Renal cortical epithelial cell (primary cell): ENCODE measurements at regions not wholly inside any gene's neighbourhood (a gene's known extent, or its start where the extent isn't known, plus 50 kb on each side); places are given as distances from the start of the nearest gene placed in this dataset.

ENCODE experiments used
- DNase-seq: peaks from one replicate; pipeline ENCODE4 v3.0.0-alpha.2; 2011; ENCODE audit warnings: low read depth

DNA sequence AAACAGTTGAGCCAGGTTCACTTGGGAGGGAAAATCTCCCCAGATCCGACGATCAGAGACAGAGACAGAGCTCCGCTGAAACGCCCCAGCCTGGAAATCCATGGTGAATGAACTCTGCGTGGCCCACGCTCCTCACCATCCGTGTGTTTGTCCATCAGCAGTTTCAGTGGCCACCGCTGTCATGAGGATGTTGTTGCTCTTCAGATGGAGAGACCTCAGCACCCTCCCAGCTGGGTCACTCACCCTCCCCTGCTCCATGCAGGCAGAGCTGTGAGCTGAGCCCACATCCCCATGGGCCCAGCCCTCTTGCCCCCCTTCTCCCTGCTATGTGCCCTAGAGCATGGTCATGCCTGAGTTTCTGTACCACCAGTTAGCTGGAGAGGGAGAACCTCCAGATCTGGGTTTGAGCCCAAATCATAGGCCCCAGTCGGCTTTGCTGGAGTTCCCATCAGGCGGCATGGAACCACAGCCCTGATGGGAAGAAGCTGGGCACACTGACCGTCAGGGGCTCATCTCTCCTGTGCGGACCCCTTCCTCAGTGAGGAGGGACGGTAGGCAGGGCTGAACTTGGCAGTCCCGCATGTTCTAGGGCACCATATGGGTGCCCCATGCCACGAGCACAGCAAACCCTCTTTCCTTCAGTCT, 154.4 kb upstream of the COL5A1 start:
- DNase-seq = no peak

DNA sequence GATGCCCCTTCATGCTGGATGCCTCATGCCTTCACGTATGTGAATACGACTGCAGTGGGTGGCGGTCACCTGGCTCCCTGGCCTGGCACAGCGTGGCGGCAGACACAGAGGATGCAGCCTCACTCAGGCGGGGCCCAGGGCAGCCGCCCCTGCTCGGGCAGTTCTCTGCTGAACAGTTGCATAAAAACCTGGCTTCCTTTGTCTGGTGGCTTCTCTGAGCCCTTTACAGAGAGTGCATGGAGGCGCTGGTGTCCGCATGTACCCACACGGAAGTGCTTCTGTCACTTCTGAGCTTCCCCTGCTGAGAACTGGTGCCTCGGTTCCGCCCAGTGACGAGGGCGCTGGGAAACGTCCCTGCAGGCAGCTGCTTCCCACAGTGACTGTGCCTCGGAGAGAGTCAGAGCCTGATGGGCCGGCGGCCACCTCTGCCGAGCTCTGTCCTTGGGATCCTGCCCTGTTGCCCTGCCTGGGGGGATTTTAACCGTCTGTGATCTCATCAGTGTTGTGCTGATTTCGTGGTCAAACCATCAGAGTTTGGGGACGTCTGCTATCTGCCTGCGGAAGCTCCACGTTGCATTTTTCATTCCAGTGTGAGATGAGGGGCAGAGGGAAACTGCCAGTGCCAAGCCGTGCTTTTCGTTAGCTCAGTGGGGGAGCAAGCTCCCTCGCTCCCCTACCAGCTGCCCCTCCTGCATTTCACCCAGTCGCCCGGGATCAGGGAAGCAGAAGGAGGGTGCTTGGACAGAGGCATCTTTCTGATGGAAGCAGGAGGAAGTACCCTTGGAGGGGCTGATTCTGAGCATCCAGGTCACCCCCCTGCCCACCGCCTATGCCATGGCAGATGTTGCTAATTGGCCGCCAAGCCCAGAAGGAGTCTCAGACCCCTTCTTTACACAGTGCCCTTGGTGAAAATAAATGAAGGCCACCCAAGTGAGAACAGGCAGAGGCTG, 153.0 kb upstream of the COL5A1 start:
- no peak for DNase-seq

- no peak for DNase-seq
Measured at GRCh38 chr9:134489621-134490408, 151.8 kb upstream of the COL5A1 start.

- no peak for DNase-seq
Measured at GRCh38 chr9:134490446-134490845, 151.2 kb upstream of the COL5A1 start.

DNA sequence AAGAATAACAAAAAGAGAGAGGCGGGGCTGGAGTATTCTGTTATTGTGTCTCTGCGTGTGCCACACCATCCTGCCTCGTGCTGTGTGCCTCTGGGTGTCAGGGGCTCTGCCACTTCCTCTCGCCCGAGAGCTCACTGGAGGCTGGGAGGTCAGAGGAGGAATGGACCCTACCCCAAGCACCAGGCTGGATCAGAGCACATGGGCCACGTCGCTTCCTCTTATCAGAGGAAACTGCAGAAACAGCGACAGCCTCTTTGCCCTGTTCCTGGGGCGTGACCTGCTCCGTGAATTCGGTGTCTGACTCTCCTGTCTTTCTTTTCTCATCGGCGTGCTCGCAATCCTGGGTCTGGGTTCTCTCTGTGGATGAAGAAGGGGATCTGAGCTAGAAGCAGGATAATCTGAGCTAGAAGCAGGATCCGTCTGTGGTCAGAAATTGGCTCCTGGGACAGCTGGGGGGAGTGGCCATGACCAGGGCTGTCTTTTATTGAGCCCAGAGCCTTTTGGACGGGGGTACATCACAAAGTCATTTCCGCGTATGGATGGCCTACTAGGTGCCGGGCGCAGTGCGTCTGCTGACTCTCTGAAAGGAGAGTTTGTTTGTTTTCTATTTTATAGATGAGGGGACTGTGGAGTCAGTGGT, 150.3 kb upstream of the COL5A1 start:
- DNase-seq = no peak

GRCh38 chr9:134491856-134492255, 149.7 kb upstream of the COL5A1 start:
- DNase-seq = no peak

DNA sequence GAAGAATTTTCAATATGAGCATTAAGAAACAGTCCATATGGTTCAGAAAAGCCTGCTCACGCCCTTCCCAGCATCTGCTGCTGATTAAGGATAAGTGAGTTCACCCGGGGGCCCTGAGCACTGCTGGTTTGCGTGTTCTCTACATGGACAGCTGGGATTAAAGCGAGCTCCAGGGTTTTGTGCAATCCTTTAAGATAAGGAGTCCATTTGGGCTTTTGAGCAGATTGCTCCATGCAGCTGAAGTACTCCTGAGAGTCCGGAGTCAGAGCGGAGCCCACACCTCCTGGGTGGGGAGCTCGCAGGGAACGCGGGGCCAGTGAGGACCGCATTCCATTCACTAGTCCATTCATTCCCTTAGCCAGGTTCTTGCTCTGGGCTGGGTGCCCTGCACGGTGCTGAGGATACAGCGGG, 149.3 kb upstream of the COL5A1 start:
- no peak for DNase-seq

- DNase-seq = no peak
Measured at GRCh38 chr9:134492721-134493460, 148.7 kb upstream of the COL5A1 start.

GRCh38 chr9:134493461-134494272, 147.9 kb upstream of the COL5A1 start:
- DNase-seq = no peak

GRCh38 chr9:134494273-134494815, 147.3 kb upstream of the COL5A1 start:
- DNase-seq = no peak

GRCh38 chr9:134494905-134495304, 146.7 kb upstream of the COL5A1 start:
- no peak for DNase-seq

DNA sequence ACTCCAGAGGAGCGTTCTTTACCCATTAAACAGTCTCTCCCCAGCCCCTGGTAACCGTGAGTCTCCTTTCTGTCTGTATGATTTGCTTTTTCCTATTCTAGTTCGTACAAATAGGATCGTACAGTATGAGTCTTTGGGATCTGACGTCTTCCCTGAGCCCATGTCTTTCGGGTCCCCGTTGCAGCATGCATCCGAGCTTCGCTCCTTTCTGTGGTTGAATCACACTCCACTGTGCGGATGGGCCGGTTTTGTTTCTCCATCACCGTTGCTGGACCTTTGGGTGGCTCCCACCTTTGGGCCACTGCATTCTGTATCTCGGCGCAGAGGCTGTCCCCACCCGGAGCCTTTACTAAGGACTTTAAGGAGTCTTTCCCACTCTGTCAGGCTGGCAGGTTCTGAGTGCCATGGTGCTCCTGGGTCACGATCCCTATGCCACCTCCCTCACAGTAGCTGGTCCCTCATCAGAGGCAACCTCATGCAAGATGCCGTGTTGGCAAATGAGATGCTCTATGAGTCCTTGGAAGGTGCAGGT, 145.7 kb upstream of the COL5A1 start:
- DNase-seq = no peak

DNA sequence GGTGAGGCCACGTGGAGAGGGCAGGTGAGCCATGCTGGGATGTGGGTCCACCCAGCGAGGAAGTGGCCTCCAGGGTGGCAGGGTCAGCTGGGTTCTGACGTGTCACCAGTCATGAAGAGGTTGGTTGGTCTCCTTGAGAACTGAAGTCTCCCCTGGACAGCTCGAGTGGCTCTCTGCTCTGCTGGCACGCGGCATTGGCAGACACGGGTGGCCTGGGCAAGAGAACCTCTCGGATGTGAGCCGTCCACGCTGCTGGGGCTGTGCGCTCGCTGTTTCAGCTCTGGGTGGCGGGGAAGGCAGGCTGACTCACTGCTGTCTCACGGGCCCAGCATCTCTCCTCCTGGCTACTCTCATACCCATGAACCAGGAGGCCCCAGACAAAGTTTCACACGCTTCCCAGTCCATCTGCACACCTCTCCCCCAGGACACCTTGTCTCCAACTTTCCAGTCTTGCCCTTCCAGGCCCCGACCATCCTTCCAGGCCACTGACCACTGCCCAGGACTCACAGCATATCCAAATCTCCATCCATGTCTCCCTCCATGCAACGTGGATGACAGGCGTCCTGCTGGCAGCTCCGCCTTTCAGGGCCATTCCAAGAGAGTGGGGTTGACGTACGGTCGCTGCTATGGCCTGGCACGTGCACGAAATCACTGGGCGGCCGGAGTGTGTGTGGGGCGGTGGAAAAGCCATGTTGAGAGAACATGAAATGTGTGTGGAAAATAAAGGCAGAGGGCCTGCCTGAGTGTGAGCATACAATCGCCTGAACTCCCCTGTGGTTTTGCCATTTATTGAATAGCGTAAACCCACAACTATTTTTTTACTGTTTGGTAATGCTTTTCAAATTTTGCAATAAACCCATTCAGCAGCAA, 145.0 kb upstream of the COL5A1 start:
- no peak for DNase-seq

- DNase-seq = no peak
Measured at GRCh38 chr9:134497283-134497860, 144.2 kb upstream of the COL5A1 start.

- no peak for DNase-seq
Measured at GRCh38 chr9:134498814-134499166, 142.8 kb upstream of the COL5A1 start.

- DNase-seq = no peak
Measured at GRCh38 chr9:134500931-134501760, 140.5 kb upstream of the COL5A1 start.

GRCh38 chr9:134501761-134502265, 139.8 kb upstream of the COL5A1 start:
- DNase-seq = no peak
